ACHN (cell line): ENCODE measurements at regions not wholly inside any gene's neighbourhood (a gene's known extent, or its start where the extent isn't known, plus 50 kb on each side); places are given as distances from the start of the nearest gene placed in this dataset.
"Not testable (repeated sequence)": the region's sequence is repeated elsewhere in the genome, so short reads cannot be mapped to it uniquely, and the experiment has no call there.

ENCODE experiments used
- DNase-seq: peaks from one replicate; pipeline ENCODE4 v3.0.0-alpha.2; 2015
- in situ Hi-C: cut with HindIII; loops from 2 replicates; pipeline ENCODE4 v1.10.0; 2017; ENCODE audit warnings: low sequenced_read_pairs, low pct_ligation_motif_present, low pct_unique_long_range_greater_than_20kb

DNA sequence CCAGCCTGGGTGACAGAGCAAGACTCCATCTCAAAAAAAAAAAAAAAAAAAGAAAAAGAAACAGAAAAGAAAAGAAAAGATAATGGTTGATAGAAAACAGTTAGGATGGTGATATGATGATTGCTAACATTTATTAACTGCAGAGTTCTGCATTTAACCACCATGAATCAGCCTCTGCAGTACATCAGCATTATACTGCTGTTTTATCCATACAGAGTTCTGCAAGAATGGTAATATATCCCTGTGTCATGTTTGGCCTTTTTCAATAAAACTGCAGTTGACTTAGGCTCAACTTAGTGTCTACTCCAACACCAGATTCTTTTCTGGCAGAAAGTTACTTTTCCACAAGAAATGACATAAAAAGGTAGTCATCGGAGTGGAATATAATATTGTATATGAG lies 62.6 kb downstream of the DUSP6 start:
- no peak for DNase-seq
- in situ Hi-C loops = no loop called here

- in situ Hi-C loops = no loop called here
- DNase-seq = no peak
Observed at GRCh38 chr12:89288959-89289358, 63.3 kb downstream of the DUSP6 start.

DNA sequence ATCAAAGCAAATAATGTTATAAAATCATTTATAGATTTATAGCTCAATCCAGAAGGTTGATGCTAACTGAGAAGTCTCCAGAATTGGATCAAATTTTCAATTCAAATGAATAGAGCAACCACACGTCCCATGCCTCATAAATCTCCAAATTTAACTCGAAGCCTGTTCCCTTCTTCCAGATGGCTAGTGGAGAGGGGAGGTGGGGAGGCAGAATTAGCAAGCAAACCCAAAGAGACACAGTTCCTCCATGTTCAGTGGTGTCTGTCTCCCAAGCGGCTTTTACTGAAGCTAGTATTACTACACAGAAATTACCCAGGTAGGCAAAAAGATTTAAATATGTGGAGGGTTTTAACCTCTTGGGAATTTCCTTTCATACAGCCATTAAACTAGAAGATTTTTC lies 65.8 kb downstream of the DUSP6 start:
- DNase-seq = no peak
- in situ Hi-C loops = no loop called here

DNA sequence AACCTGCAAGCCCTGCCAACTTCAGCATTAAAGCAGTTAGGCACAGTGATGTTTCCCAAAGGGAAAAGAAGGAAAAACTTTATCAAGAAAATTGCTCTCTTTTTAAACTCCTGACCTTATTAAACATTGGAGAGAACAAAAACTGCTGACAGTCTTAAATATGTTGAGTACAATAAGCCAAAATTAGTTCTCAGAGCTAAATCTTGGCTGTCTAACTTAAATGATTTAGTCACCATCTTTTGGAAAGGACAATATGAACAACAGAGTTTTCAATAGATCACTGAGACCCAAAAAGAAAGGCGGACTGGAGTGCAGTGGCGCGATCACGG lies 70.8 kb downstream of the DUSP6 start:
- DNase-seq = no peak
- in situ Hi-C loops = no loop called here

GRCh38 chr12:89280833-89281538 lies 71.3 kb downstream of the DUSP6 start:
- DNase-seq = no peak
- in situ Hi-C loops = no loop called here

DNA sequence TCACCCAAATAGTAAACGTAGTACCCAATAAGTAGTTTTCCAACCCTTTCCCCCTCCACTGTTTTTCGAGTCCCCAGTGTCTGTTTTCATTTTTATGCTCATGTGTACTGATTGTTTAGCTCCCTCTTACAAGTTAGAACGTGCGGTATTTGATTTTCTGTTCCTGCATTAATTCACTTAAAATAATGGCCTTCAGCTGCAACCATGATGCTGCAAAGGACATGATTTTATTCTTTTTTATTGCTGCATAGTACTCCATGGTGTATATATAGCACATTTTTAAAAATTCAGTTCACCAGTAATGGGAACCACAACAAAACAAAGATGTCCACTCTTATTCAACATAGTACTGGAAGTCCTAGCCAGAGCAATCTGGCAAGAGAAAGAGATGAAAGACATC lies 72.8 kb downstream of the DUSP6 start:
- in situ Hi-C loops = no loop called here
- DNase-seq = no peak

GRCh38 chr12:89278862-89279261 lies 73.4 kb downstream of the DUSP6 start:
- in situ Hi-C loops = no loop called here
- no peak for DNase-seq

DNA sequence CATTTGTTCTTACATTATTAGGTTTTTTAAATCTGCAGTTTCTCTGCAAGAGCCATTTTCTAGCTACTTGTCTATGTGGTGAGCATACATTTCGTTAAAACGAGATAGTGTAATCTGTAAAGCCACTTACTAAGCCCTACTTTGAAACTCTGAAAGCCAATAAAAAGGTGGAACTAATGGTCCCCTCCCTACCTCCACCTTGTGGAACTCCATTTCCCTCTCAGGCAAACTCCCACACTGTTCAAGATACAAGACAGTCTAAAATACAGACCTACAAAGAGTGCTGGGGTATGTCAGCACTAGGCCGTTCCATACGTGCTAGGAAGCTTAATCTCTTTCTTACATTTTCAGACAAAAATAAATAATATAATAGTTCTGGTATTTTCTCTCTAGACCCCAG lies 74.1 kb downstream of the DUSP6 start:
- DNase-seq = no peak
- in situ Hi-C loops = no loop called here

GRCh38 chr12:89276860-89277259 lies 75.4 kb downstream of the DUSP6 start:
- in situ Hi-C loops = no loop called here
- DNase-seq = no peak

GRCh38 chr12:89273525-89273924 lies 78.8 kb downstream of the DUSP6 start:
- DNase-seq = no peak
- in situ Hi-C loops = no loop called here

DNA sequence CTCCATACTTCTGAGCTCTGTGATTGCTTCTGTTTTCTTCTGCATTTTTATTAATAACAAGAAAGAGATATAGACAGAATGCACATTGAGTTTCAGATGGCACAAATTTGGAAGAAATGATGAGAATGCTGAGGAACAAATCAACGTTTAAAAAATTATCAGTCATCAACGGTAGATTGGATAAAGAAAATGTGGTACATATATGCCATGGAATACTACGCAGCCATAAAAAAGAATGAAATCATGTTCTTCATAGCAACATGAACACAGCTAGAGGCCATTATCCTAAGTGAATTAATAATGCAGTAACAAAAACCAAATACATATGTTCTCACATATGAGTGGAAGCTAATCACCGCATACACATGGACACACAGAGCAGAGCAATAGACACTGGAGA lies 81.8 kb downstream of the DUSP6 start:
- no peak for DNase-seq
- in situ Hi-C loops = no loop called here

DNA sequence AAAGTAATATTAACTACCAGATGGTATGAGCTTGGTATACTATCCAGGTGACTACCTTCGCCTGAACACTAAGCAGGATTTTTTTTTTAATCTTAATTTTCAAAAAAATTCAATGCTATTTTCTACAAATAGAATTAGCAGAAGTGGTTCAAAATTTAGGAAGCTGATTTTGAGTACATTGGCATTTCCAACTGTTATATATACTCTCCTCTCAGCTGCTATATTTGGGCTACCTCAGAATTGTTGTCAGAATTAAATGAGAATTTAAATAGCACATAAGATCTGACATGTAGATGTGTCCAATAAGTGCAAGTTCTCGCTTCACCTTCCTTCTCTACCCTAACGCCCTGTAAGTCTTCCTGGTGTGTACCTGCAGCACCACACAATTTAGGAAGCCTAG lies 83.1 kb downstream of the DUSP6 start:
- DNase-seq = no peak
- in situ Hi-C loops = no loop called here

DNA sequence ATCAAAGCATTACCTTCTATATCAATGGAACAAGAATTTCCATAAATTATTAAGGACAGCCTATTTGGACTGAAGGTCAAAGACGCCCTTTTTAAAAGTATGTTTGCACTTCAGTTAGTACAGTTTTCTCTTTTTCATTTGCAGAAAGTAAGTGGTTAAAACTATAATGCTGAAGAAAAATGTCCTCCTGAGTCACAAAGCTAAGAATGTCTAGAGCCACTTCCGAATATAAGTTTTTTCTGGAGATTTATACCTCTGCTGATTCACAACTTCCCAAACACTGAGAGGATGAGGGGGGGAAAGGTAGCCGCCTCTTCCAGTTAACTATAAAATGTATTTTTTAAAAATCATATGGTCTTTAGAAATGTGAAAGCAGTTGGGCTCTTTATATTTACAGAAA lies 84.9 kb downstream of the DUSP6 start:
- DNase-seq = no peak
- in situ Hi-C loops = no loop called here

DNA sequence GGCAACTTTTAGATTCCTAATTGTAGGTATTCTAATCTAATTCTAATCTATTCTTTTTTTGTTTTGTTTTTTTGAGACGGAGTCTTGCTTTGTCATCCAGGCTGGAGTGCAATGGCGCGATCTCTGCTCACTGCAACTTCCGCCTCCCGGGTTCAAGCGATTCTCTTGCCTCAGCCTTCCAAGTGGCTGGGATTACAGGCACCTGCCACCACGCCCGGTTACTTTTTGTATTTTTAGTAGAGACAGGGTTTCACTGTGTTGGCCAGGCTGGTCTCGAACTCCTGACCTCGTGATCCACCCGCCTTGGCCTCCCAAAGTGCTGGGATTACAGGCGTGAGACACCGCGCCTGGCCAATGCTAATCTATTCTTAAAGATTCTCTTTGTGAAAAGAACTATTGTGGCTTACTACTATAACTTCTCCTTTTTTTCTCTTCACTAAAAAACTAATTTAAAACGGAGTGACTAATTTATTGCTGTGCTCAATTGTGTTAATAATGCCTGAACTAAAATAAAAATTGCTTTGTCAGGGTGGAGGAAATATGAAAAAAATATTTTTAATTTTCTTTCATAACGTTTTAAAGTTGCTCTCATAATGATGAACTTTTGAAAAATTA lies 85.6 kb downstream of the DUSP6 start:
- DNase-seq, in situ Hi-C loops: not testable (repeated sequence)

GRCh38 chr12:89264837-89265236 lies 87.5 kb downstream of the DUSP6 start:
- in situ Hi-C loops = no loop called here
- no peak for DNase-seq

DNA sequence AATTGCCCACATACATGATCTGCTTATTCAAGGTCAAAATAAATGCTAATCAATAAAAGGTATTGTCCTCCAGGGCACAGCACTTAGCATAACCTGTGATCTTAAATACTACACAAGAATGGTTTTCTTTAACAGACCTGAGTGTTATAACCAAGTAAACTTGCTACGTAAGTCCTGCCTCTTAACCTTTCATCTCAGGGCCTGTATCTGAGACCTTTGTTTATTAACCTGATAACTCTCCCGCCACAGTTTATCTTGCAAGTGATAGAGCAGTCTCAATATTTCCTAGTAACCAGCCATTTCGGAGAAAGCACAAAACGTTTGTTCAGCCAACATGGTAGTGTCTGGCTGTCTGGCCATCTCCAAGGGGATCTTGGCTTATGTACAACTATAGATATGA lies 88.4 kb downstream of the DUSP6 start:
- DNase-seq = no peak
- in situ Hi-C loops = no loop called here

DNA sequence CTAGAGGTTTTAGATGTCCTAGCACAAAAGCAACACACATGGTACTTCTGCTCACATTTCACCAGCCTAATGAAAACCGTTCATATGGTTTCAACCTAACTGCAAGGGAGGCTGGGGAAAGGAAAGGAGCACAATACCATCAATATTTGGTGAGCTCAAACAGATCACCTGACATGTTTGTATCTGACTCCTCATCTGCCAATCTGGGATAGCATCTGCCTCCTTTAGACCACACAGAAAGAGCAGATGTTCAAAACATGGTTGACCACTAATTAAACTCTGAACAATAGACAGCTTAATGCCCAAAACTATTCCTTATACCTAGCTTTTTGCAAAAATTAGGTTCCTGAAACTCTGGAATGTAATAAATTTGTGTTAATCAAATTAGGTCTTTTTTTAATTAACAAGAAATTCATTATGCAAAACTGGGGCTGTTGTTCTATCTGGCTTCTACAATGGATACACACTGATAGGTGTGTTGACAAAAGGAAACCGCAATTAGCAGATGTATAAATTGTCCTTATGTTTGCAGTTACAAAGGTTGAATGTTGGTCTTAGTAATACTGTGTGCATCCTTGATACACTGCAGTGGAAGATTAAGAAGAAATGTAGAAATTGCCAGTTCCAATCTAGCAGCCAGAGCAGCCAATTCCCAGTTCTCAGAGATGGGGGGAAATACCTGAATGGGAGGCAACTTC lies 89.3 kb downstream of the DUSP6 start:
- in situ Hi-C loops = no loop called here
- no peak for DNase-seq

DNA sequence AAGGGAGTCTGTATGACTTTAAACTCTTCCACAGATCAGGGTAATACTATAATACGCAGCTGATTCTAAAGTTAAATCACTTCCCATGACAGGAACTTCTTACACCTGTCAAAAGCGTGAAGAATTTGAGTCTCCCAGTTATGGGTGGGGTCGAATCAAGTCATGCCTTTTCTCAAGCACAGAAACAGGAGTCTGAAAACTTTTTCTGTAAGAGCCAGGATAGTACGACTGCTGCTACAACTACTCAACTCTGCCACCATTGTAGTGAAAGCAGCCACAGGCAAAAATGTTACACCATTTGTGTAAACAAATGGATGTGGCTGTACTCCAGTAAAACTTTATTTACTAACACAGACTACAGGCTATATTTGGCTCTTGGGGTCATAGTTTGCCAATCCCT lies 90.3 kb downstream of the DUSP6 start:
- DNase-seq = no peak

DNA sequence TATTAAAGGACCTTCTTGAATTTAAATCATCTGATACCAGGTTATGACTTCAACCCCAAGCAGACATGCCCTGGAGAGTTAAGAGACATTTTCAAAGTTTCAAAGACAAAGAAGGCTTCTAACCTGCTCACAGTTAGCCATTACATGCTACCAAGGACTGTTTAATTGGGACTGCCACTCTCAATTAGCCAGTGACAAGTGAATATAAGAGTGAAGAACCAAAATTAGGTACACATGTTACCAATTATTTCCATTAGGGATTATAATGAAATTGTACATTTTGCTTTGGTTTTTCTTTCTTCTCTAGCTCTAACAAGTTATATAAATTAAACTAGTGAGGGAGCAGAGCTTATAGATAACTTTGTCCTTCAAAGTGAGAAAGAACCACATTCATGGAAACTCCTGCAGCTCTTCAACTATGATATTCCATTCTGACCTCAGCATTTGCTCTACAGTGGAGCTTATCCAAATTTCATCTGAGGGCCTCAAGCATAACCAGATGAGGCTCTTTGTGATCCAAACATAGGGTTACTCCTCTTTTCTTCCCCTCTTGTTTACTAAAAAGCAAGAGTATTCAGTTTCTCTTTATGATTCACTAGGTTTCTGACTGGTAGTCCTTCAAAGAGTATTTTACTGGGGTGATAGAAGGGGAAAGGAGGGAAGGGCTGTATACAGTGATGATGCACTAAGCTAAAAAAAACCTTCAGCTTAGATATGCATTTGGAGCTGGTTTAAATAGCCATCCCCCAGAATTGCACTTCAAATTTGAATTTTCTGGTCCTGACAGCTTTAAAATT lies 91.3 kb downstream of the DUSP6 start:
- no peak for DNase-seq
- in situ Hi-C loops = no loop called here

More for the DNA sequence above, 90.3 kb downstream of the DUSP6 start:
- in situ Hi-C loops = no loop called here
